NCI-H1092 treated with DMSO at 0.1 percent for 48 hours (cell line): ENCODE measurements at regions not wholly inside any gene's neighbourhood (a gene's known extent, or its start where the extent isn't known, plus 50 kb on each side); places are given as distances from the start of the nearest gene placed in this dataset.

Source experiments
- DNase-seq: peaks from one replicate; lab custom pipeline; 2025; lab: John Stamatoyannopoulos, UW

- DNase-seq = no peak
Observed at GRCh38 chr11:115897707-115898106, 393.5 kb upstream of the CADM1 start.

- DNase-seq = no peak
Observed at GRCh38 chr11:115896084-115896483, 391.9 kb upstream of the CADM1 start.

- DNase-seq = no peak
Observed at GRCh38 chr11:115895594-115895993, 391.4 kb upstream of the CADM1 start.

- DNase-seq = no peak
Observed at GRCh38 chr11:115894176-115894575, 390.0 kb upstream of the CADM1 start.

GRCh38 chr11:115893461-115894099 is 389.4 kb upstream of the CADM1 start:
- DNase-seq = no peak

GRCh38 chr11:115892016-115892415 is 387.8 kb upstream of the CADM1 start:
- DNase-seq = no peak

- DNase-seq = no peak
Observed at GRCh38 chr11:115891581-115891980, 387.4 kb upstream of the CADM1 start.

- no peak for DNase-seq
Observed at GRCh38 chr11:115890500-115890899, 386.3 kb upstream of the CADM1 start.

GRCh38 chr11:115889712-115890111 is 385.5 kb upstream of the CADM1 start:
- no peak for DNase-seq

- no peak for DNase-seq
Observed at GRCh38 chr11:115887727-115888126, 383.5 kb upstream of the CADM1 start.

- no peak for DNase-seq
Observed at GRCh38 chr11:115887316-115887715, 383.1 kb upstream of the CADM1 start.

- DNase-seq = no peak
Observed at GRCh38 chr11:115886422-115886733, 382.2 kb upstream of the CADM1 start.

GRCh38 chr11:115885535-115886421 is 381.6 kb upstream of the CADM1 start:
- DNase-seq = peak; percentile 70

- DNase-seq = no peak
Observed at GRCh38 chr11:115884800-115885534, 380.8 kb upstream of the CADM1 start.

- no peak for DNase-seq
Observed at GRCh38 chr11:115874843-115875242, 370.6 kb upstream of the CADM1 start.

GRCh38 chr11:115873813-115874212 is 369.6 kb upstream of the CADM1 start:
- no peak for DNase-seq

- no peak for DNase-seq
Observed at GRCh38 chr11:115872416-115872815, 368.2 kb upstream of the CADM1 start.

- DNase-seq = no peak
Observed at GRCh38 chr11:115871161-115871760, 367.0 kb upstream of the CADM1 start.

- peak; percentile 43 for DNase-seq
Observed at GRCh38 chr11:115869780-115870431, 365.7 kb upstream of the CADM1 start.

GRCh38 chr11:115869131-115869530 is 364.9 kb upstream of the CADM1 start:
- DNase-seq = no peak

- DNase-seq = no peak
Observed at GRCh38 chr11:115860246-115860645, 356.0 kb upstream of the CADM1 start.

- DNase-seq = no peak
Observed at GRCh38 chr11:115848611-115849010, 344.4 kb upstream of the CADM1 start.
